GM04503 (cell line): ENCODE measurements at regions not wholly inside any gene's neighbourhood (a gene's known extent, or its start where the extent isn't known, plus 50 kb on each side); places are given as distances from the start of the nearest gene placed in this dataset.

ENCODE experiments used
- DNase-seq: peaks from one replicate; pipeline ENCODE4 v3.0.0-alpha.2; 2012; ENCODE audit warnings: low read depth

GRCh38 chr1:221632072-221632471 lies 109.8 kb downstream of the DUSP10 start:
- no peak for DNase-seq

- DNase-seq, result no peak
Observed at GRCh38 chr1:221633841-221634409, 108.0 kb downstream of the DUSP10 start.

- DNase-seq, result no peak
Observed at GRCh38 chr1:221634606-221635005, 107.3 kb downstream of the DUSP10 start.

- no peak for DNase-seq
Observed at GRCh38 chr1:221635305-221635704, 106.6 kb downstream of the DUSP10 start.

- DNase-seq, result no peak
Observed at GRCh38 chr1:221636096-221636495, 105.8 kb downstream of the DUSP10 start.

GRCh38 chr1:221636967-221637366 lies 104.9 kb downstream of the DUSP10 start:
- no peak for DNase-seq

- peak; percentile 68 for DNase-seq
Observed at GRCh38 chr1:221637641-221638041, 104.2 kb downstream of the DUSP10 start.

- DNase-seq, result no peak
Observed at GRCh38 chr1:221638595-221638994, 103.3 kb downstream of the DUSP10 start.

- no peak for DNase-seq
Observed at GRCh38 chr1:221641811-221642210, 100.1 kb downstream of the DUSP10 start.

- no peak for DNase-seq
Observed at GRCh38 chr1:221643404-221644144, 98.3 kb downstream of the DUSP10 start.

- DNase-seq, result no peak
Observed at GRCh38 chr1:221644145-221644448, 97.8 kb downstream of the DUSP10 start.

GRCh38 chr1:221644663-221645258 lies 97.1 kb downstream of the DUSP10 start:
- no peak for DNase-seq

GRCh38 chr1:221648201-221648600 lies 93.7 kb downstream of the DUSP10 start:
- DNase-seq, result no peak
